Hepatocyte (in vitro differentiated cells): ENCODE measurements at regions not wholly inside any gene's neighbourhood (a gene's known extent, or its start where the extent isn't known, plus 50 kb on each side); places are given as distances from the start of the nearest gene placed in this dataset.
"Not testable (repeated sequence)": the region's sequence is repeated elsewhere in the genome, so short reads cannot be mapped to it uniquely, and the experiment has no call there.

ENCODE experiments used
- DNase-seq: peaks from one replicate; pipeline ENCODE4 v3.0.0-alpha.2; 2016; ENCODE audit warnings: low spot score
- H2AFZ ChIP-seq: fragments of 200-600 bp; sonication (generic); 2 replicates; pipeline ENCODE4 v1.6.0; 2016; ENCODE audit warnings: antibody characterized with exemption, mild to moderate bottlenecking
- H3K27ac ChIP-seq: fragments of 200-600 bp; sonication (generic); 2 replicates; pipeline ENCODE4 v1.5.1; 2016; ENCODE audit warnings: mild to moderate bottlenecking
- H3K27me3 ChIP-seq: fragments of 200-600 bp; sonication (generic); 2 replicates; pipeline ENCODE4 v1.6.1; 2016
- H3K36me3 ChIP-seq: fragments of 200-600 bp; sonication (generic); replicated peaks from 2 replicates; pipeline ENCODE4 v1.5.1; 2016; ENCODE audit warnings: low read depth; ENCODE audit not compliant: insufficient read depth
- H3K4me1 ChIP-seq: fragments of 200-600 bp; sonication (generic); 2 replicates; pipeline ENCODE4 v1.5.1; 2016; ENCODE audit warnings: mild to moderate bottlenecking, moderate library complexity; ENCODE audit not compliant: insufficient read depth
- H3K4me2 ChIP-seq: fragments of 200-600 bp; sonication (generic); 2 replicates; pipeline ENCODE4 v1.6.0; 2016
- H3K4me3 ChIP-seq: fragments of 200-600 bp; sonication (generic); 2 replicates; pipeline ENCODE4 v1.5.1; 2016; ENCODE audit warnings: mild to moderate bottlenecking
- H3K79me2 ChIP-seq: fragments of 200-600 bp; sonication (generic); 2 replicates; pipeline ENCODE4 v1.6.0; 2017; ENCODE audit warnings: mild to moderate bottlenecking
- H3K9me2 ChIP-seq: fragments of 200-600 bp; sonication (generic); replicated peaks from 2 replicates; pipeline ENCODE4 v1.6.0; 2017; ENCODE audit warnings: mild to moderate bottlenecking; ENCODE audit not compliant: insufficient read depth
- H3K9me3 ChIP-seq: fragments of 200-600 bp; sonication (generic); 2 replicates; pipeline ENCODE4 v1.5.1; 2016; ENCODE audit warnings: low read depth, mild to moderate bottlenecking
- H4K20me1 ChIP-seq: fragments of 200-600 bp; sonication (generic); 2 replicates; pipeline ENCODE4 v1.6.0; 2016; ENCODE audit warnings: mild to moderate bottlenecking; ENCODE audit not compliant: insufficient read depth, poor library complexity, severe bottlenecking
- EZH2 ChIP-seq: fragments of 200-600 bp; sonication (generic); IDR thresholded peaks from 2 replicates; pipeline ENCODE4 v1.6.1; 2016; ENCODE audit warnings: antibody characterized with exemption, mild to moderate bottlenecking, borderline replicate concordance
- EZH2phosphoT487 ChIP-seq: fragments of 200-600 bp; sonication (generic); IDR thresholded peaks from one replicate; pipeline ENCODE4 v1.6.1; 2018; ENCODE audit warnings: antibody characterized with exemption, mild to moderate bottlenecking, low read depth, moderate library complexity; ENCODE audit not compliant: unreplicated experiment, severe bottlenecking
- WGBS: methylation state at CpG from one replicate; pipeline ENCODE4 v1.1.6; 2016; ENCODE audit warnings: low lambda C conversion rate; ENCODE audit errors: missing lambda C conversion rate; 5-methylcytosine and 5-hydroxymethylcytosine counted together
- TF ChIP-seq, protein P1 (sequence below): fragments of 200-600 bp; sonication (generic); IDR thresholded peaks from 2 replicates; pipeline ENCODE4 v1.5.1; 2016; ENCODE audit warnings: antibody characterized with exemption, mild to moderate bottlenecking; ENCODE audit not compliant: poor library complexity

GRCh38 chr14:105626111-105626510 lies 99.7 kb downstream of the TMEM121 start:
- H3K4me2 ChIP-seq, H2AFZ ChIP-seq, H3K36me3 ChIP-seq, H4K20me1 ChIP-seq, H3K4me3 ChIP-seq, H3K4me1 ChIP-seq, DNase-seq, H3K9me2 ChIP-seq, H3K9me3 ChIP-seq, H3K79me2 ChIP-seq, H3K27ac ChIP-seq, H3K27me3 ChIP-seq: not testable (repeated sequence)
- 76% methylated on average over 12 of the region's 15 CpGs for WGBS

GRCh38 chr14:105626651-105627050 lies 100.3 kb downstream of the TMEM121 start:
- H2AFZ ChIP-seq, H4K20me1 ChIP-seq, H3K79me2 ChIP-seq, H3K9me2 ChIP-seq, H3K27me3 ChIP-seq, DNase-seq, H3K27ac ChIP-seq, H3K9me3 ChIP-seq, H3K36me3 ChIP-seq, H3K4me1 ChIP-seq, H3K4me3 ChIP-seq, H3K4me2 ChIP-seq: not testable (repeated sequence)
- WGBS, result no CpG with 5 or more reads among the region's 5 CpGs

DNA sequence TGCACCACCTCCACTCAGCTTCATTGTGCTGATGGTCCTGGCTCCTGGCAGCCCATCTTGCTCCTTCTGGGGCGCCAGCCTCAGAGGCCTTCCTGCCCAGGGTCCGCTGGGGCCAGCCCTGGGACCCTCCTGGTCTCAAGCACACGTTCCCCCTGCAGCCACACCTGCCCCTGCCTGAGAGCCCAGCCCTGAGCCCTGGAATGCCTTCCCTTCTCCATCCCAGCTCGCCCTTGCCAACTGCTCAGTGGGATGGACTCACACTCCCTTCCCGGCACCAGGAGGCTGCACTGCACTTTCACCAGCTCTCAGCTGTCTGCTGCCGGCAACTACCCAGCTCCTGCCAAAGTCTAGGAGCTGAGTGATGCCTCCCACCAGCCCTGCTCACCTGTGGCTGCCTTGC lies 100.9 kb downstream of the TMEM121 start:
- H2AFZ ChIP-seq, H3K36me3 ChIP-seq, H3K4me3 ChIP-seq, H3K27ac ChIP-seq, H3K4me1 ChIP-seq, H3K9me3 ChIP-seq, H3K9me2 ChIP-seq, H4K20me1 ChIP-seq, DNase-seq, H3K4me2 ChIP-seq, H3K27me3 ChIP-seq, H3K79me2 ChIP-seq: not testable (repeated sequence)
- WGBS, result 61% methylated on average over 5 of the region's 6 CpGs

- no peak for DNase-seq
- no peak overlapping the region for H3K27ac ChIP-seq
- H3K9me3 ChIP-seq, result no peaks in the 10 kb centered on the region
- H3K4me3 ChIP-seq, result no peak overlapping the region
- no peaks in the 10 kb centered on the region for H3K79me2 ChIP-seq
- no peak overlapping the region for H2AFZ ChIP-seq
- no peaks in the 10 kb centered on the region for H4K20me1 ChIP-seq
- WGBS, result 65% methylated on average over 5 of the region's 10 CpGs
- H3K27me3 ChIP-seq, result no peaks in the 10 kb centered on the region
- no peaks in the 10 kb centered on the region for H3K4me1 ChIP-seq
- H3K9me2 ChIP-seq, result no peaks in the 10 kb centered on the region
- H3K4me2 ChIP-seq, result no peak overlapping the region
- H3K36me3 ChIP-seq, result no peaks in the 10 kb centered on the region
- TF ChIP-seq EZH2 (no peak), EZH2phosphoT487 (no peak)
- TF ChIP-seq, protein P1, sequence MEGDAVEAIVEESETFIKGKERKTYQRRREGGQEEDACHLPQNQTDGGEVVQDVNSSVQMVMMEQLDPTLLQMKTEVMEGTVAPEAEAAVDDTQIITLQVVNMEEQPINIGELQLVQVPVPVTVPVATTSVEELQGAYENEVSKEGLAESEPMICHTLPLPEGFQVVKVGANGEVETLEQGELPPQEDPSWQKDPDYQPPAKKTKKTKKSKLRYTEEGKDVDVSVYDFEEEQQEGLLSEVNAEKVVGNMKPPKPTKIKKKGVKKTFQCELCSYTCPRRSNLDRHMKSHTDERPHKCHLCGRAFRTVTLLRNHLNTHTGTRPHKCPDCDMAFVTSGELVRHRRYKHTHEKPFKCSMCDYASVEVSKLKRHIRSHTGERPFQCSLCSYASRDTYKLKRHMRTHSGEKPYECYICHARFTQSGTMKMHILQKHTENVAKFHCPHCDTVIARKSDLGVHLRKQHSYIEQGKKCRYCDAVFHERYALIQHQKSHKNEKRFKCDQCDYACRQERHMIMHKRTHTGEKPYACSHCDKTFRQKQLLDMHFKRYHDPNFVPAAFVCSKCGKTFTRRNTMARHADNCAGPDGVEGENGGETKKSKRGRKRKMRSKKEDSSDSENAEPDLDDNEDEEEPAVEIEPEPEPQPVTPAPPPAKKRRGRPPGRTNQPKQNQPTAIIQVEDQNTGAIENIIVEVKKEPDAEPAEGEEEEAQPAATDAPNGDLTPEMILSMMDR, result no peak
These were observed 101.3 kb downstream of the TMEM121 start for GRCh38 chr14:105627701-105628100.

DNA sequence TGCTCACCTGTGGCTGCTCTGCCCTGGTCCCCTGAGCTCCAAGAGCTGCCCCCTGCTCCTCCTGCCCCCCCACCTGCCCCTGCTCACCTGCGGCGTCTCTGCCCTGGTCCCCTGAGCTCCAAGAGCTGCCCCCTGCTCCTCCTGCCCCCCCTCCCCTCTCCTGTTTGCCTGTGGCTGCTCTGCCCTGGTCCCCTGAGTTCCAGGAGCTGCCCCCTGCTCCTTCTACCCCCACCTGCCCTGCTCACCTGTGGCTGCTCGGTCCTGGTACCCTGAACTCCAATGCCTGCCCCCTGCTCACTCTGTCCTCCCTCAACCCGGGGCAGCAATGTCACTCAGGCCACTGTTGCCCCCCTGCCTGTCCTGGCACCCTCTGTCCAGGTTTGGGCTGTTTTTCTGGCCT lies 101.7 kb downstream of the TMEM121 start:
- not testable (repeated sequence) for H2AFZ ChIP-seq, H3K4me3 ChIP-seq, H3K4me1 ChIP-seq, H3K79me2 ChIP-seq, H3K27ac ChIP-seq, H3K9me2 ChIP-seq, H3K36me3 ChIP-seq, H3K27me3 ChIP-seq, H3K9me3 ChIP-seq, H3K4me2 ChIP-seq, H4K20me1 ChIP-seq, DNase-seq
- 43% methylated on average over 2 of the region's 4 CpGs for WGBS

- not testable (repeated sequence) for H3K27ac ChIP-seq, H2AFZ ChIP-seq, H3K27me3 ChIP-seq, H3K36me3 ChIP-seq, DNase-seq, H3K4me1 ChIP-seq, H3K4me2 ChIP-seq, H3K9me2 ChIP-seq, H3K4me3 ChIP-seq, H4K20me1 ChIP-seq, H3K9me3 ChIP-seq, H3K79me2 ChIP-seq
- 86% methylated on average over 6 of the region's 11 CpGs for WGBS
These were observed 102.2 kb downstream of the TMEM121 start for GRCh38 chr14:105628531-105629067.

GRCh38 chr14:105629091-105629885 lies 102.9 kb downstream of the TMEM121 start:
- not testable (repeated sequence) for H3K36me3 ChIP-seq, H3K9me2 ChIP-seq, H2AFZ ChIP-seq, H3K27me3 ChIP-seq, H3K27ac ChIP-seq, H4K20me1 ChIP-seq, H3K79me2 ChIP-seq, H3K4me3 ChIP-seq, H3K4me2 ChIP-seq, H3K4me1 ChIP-seq, H3K9me3 ChIP-seq, DNase-seq
- WGBS, result 89% methylated on average over 38 of the region's 38 CpGs
